ENCODE measurements at regions not wholly inside any gene's neighbourhood (a gene's known extent, or its start where the extent isn't known, plus 50 kb on each side); places are given as distances from the start of the nearest gene placed in this dataset.
A peak's percentile ranks its signal among the peaks of the same experiment; 100 is the strongest.
"Not testable (repeated sequence)": the region's sequence is repeated elsewhere in the genome, so short reads cannot be mapped to it uniquely, and the experiment has no call there.

GRCh38 chr16:82293671-82294070 lies 123.6 kb upstream of the MPHOSPH6 start:
- no peak for TF ChIP-seq CTCF (IDR thresholded peaks at IDR 0.05)
- no peak for TF ChIP-seq POLR2A (IDR thresholded peaks at IDR 0.05)
- H3K4me3 ChIP-seq (ENCODE audit: low read depth, poor library complexity, severe bottlenecking), result no peak overlapping the region
- intact Hi-C loops (cut with DNase I; ENCODE audit: low total_unique reads), result no loop called here
- no peak for DNase-seq (ENCODE audit: low spot score in 2 of 2)
- 71 to 81% methylated on average over 2 of the region's 2 CpGs for WGBS, 2 donors

DNA sequence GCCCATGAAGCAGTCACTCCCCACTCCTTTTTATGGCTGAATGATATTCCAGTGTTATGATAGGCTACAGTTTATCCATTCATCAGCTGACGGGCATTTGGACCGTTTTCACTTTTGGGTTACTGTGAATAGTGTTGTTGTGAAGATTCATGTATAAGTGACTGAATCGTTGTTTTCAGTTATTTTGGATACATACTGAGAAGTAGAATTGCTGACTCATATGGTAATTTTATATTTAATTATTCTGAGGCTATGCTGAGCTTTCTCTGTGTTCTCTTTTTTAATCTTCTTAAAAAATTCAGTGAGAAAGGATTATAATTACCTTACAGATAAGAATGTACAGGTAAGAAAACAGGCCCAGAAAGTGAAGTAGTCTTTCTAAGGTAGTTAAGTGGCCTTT lies 117.9 kb upstream of the MPHOSPH6 start:
- 70 to 75% methylated on average over 3 of the region's 3 CpGs for WGBS, 2 donors
- H3K4me3 ChIP-seq (ENCODE audit: low read depth, poor library complexity, severe bottlenecking), result no peak overlapping the region
- DNase-seq (ENCODE audit: low spot score in 2 of 2), result peak in 1 of 2 donors; percentile 12
- intact Hi-C loops (cut with DNase I; ENCODE audit: low total_unique reads), result no loop called here
- TF ChIP-seq CTCF (IDR thresholded peaks at IDR 0.05), result no peak
- TF ChIP-seq POLR2A (IDR thresholded peaks at IDR 0.05), result no peak

DNA sequence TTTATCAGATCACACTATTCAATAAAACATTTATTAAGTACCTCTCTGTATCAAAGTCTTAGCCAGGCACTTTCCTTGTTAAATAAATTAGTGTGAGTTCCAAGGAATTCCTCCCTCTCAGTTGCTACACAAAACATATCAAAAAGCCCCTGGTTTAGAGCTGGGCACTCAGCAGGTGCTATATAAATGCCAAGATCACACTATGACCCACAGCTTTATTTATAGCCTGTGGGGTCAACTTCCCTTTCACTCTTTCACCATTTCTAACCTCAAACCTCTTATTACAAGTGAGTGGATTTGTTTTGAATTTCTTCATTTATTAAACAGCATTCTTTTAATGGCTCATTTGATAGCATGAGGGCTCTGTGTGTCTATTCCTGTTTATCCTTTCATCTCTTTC lies 112.6 kb upstream of the MPHOSPH6 start:
- no peak overlapping the region for H3K4me3 ChIP-seq (ENCODE audit: low read depth, poor library complexity, severe bottlenecking)
- intact Hi-C loops (cut with DNase I; ENCODE audit: low total_unique reads), result no loop called here
- TF ChIP-seq POLR2A (IDR thresholded peaks at IDR 0.05), result no peak
- TF ChIP-seq CTCF (IDR thresholded peaks at IDR 0.05), result no peak
- DNase-seq (ENCODE audit: low spot score in 2 of 2), result no peak

GRCh38 chr16:82281544-82281943 lies 111.5 kb upstream of the MPHOSPH6 start:
- WGBS, 2 donors, result 81 to 91% methylated on average over 2 of the region's 2 CpGs
- intact Hi-C loops (cut with DNase I; ENCODE audit: low total_unique reads), result no loop called here
- TF ChIP-seq POLR2A (IDR thresholded peaks at IDR 0.05) (no peak), CTCF (IDR thresholded peaks at IDR 0.05) (no peak)
- DNase-seq (ENCODE audit: low spot score in 2 of 2), result no peak
- H3K4me3 ChIP-seq (ENCODE audit: low read depth, poor library complexity, severe bottlenecking), result no peak overlapping the region

DNA sequence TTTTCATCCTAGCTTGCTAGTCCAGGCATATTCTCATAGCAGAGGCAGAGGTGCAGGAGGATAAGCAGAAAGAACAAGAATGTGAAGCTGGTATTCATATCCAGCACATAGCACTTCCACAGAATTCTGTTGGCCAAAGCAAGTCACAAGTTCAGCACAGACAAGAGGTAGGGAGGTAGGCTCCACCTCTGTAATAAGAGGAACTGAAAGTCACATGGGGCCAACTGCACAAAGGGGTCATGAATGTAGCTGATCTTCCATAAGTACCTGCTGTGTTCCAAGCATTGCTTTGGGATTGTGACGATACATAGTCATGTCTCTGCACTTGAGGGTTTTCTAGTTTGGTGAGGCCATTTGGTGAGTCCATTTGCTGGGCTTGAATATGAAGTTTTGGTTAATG lies 110.8 kb upstream of the MPHOSPH6 start:
- 90 to 93% methylated on average over 1 of the region's 1 CpG for WGBS, 2 donors
- peak in 1 of 2 donors; percentile 21 for DNase-seq (ENCODE audit: low spot score in 2 of 2)
- intact Hi-C loops (cut with DNase I; ENCODE audit: low total_unique reads), result no loop called here

GRCh38 chr16:82275349-82275748 lies 105.3 kb upstream of the MPHOSPH6 start:
- H3K4me3 ChIP-seq (ENCODE audit: low read depth, poor library complexity, severe bottlenecking); DNase-seq (ENCODE audit: low spot score in 2 of 2); intact Hi-C loops (cut with DNase I; ENCODE audit: low total_unique reads): not testable (repeated sequence)
- 86 to 96% methylated on average over 3 of the region's 3 CpGs for WGBS, 2 donors

More for the DNA sequence above, 110.8 kb upstream of the MPHOSPH6 start:
- TF ChIP-seq CTCF (IDR thresholded peaks at IDR 0.05) (no peak), POLR2A (IDR thresholded peaks at IDR 0.05) (no peak)
- H3K4me3 ChIP-seq (ENCODE audit: low read depth, poor library complexity, severe bottlenecking), result no peak overlapping the region

Measured in lower leg skin (tissue), 4 donors.